ENCODE measurements at regions not wholly inside any gene's neighbourhood (a gene's known extent, or its start where the extent isn't known, plus 50 kb on each side); places are given as distances from the start of the nearest gene placed in this dataset.
"Not testable (repeated sequence)": the region's sequence is repeated elsewhere in the genome, so short reads cannot be mapped to it uniquely, and the experiment has no call there.

DNA sequence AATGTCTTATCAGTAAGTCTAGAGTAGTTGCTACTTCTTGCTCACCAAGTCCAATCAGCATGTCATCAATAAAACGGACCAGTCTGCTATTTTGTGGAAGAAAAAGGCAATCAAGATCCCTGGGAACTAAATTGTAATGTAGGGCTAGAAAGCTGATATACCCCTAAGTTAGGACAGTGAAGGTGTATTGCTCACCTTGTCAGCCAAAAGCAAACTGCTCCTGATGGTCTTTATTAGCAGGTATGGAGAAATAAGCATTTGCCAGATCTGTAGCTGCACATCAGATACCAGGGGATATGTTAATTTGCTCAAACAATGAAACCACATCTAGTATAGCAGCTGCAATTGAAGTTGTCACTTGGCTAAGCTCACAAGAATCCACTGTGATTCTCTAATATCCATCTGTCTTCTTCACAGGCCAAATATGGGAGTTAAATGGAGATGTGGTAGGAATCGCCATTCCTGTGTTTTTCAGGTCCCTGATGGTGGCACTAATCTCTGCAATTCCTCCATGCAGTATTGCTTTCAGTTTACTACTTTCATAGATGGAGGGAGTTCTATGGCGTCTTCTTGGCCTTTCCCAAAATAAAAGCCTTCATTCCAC, 75.0 kb downstream of the TMEM237 start:
- DNase-seq, result no peak

DNA sequence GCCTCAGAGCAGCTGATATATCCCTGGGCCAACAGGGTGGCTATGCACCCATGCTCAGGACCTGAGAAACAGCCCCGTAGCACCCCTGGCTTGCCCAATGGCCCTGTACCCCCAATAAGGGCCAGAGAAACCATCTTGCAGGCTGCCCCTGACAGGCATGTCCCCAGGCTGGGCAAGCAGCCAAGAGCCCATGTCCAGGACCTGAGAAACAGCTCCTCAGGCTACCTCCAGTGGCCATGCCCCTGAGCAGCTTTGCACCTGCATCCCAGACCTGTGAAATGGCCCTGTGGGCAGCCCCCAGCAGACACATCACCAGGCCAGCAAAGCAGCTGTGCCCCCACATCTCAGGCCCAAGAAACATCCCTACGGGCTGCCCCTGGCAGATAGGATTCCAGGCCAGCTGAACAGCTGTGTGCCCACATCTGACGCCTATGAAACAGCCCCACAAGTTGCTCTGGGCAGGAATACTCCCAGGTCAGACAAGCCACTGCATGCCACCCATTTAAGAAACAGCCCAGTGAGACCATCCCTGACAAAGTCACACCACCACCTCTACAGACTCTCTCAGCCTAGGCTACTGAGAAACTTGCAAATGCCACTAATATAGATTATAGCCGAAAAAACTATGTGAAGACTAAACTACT, 84.1 kb downstream of the TMEM237 start:
- DNase-seq, result no peak

DNA sequence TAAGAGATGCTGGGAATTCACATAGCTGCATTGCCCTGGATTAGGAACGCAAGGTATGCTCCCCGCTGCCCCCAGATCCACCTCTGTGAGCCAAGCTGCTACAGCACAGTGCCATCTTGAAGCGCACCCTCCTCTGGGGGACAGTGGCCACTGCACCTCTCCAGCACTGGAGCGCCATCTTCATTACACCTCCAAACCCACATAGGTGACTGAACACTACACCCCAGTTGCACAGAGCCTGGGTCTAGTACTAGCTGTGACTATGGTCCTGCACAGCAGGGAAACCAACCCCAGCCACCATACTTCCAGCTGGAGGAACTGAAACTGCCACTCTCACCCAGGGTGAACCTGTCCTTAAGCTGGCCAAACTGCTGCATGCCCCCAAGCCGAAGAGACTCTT, 84.6 kb downstream of the TMEM237 start:
- DNase-seq, result no peak

DNA sequence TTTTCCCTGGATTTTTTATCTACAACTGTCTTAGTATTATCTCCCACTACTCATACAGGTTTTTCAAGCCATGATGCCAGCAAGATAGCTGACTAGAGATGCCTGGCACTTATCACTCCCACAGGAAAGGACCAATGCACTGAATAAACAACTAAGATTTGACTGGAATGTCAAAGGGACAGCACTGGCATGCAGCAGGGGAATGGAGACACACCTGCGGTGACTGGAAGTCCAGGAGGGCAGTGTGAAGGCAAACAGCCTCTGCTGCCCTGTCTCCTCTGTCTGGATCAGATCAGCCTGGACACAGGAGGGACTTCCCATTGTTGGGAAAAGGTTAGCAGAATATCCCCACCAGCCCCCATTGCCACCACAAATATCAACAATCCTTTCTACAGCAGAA, 85.1 kb downstream of the TMEM237 start:
- DNase-seq, result peak in 1 of 2 experiments; percentile 10

DNA sequence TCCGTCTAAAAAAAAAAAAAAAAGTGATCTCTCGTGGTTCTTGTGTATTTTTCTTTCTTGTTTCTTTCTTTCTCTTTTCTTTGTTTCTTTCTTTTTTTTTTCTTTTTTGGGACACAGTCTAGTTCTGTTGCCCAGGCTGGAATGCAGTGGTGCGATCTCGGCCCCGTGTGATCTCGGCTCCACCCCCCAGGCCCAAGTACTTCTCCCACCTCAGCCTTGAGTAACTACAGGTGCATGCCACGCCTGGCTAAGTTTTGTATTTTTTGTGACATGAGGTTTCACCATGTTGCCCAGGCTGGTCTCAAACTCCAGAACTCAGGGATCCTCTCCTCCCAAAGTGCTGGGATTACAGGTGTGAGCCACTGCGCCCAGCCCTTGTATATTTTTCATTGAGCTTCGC, 91.4 kb downstream of the TMEM237 start:
- no peak for DNase-seq

DNA sequence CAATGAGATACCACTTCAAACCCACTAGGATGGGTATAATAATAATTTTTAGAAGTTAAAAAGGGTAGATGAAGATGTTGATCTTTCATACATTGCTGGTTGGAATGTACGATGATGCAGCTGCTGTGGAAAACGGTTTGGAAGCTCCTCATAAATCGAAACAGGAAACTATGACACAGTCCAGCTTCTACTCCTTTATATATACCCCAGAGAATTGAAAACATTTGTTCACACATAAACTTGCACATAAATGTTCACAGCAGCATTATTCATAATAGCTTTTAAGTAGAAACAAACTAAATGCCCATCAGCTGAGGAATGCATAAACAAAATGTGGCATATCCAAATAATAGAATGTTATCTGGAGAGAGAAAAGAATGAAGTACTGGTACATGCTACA, 95.0 kb downstream of the STRADB start:
- DNase-seq, result no peak

DNA sequence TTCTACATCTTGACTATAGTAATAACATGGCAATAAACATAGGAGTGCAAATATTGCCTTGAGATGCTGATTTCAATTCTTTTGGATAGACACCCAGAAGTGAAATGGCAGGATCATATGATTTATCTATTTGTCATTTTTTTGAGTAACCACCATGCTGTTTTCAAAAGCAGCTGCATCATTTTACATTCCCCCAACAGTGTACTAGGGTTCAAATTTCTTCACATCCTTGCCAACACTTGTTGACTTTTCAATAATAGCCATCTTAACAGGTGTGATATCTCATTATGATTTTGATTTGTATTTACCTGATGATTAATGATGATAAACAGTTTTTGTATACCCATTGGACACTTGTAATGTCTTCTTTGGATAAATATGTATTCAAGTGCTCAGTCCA, 90.8 kb downstream of the STRADB start:
- DNase-seq, result no peak

DNA sequence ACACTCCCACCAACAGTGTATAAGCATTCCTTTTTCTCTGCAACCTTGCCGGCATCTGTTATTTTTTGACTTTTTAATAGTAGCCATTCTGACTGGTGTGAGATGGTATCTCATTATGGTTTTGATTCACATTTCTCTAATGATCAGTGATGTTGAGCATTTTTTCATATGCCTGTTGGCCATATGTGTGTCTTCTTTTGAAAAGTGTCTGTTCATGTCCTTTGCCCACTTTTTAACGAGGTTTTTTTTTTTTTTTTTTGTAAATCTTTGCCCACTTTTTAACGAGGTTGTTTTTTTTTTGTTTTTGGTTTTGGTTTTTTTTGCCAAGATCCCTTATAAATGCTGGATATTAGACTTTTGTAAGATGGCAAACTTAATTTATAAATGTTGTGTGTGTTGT, 87.7 kb downstream of the STRADB start:
- not testable (repeated sequence) for DNase-seq

DNA sequence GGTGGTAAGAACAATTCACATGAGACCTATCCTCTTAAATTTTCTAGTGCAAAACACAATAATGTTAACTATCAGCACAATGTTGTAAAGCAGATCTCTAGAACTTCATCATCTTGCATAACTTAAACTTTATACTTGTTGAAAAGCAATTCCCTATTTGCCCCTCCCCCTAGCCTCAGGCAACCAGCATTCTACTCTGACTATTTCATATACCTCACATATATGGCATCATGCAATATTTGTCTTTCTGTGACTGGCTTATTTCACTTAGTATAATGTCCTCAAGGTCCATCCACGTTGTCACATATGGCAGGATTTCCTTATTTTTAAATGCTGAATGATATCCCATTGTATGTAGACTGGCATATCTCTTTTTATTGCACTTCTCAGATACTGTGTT, 86.5 kb downstream of the STRADB start:
- DNase-seq, result no peak

DNA sequence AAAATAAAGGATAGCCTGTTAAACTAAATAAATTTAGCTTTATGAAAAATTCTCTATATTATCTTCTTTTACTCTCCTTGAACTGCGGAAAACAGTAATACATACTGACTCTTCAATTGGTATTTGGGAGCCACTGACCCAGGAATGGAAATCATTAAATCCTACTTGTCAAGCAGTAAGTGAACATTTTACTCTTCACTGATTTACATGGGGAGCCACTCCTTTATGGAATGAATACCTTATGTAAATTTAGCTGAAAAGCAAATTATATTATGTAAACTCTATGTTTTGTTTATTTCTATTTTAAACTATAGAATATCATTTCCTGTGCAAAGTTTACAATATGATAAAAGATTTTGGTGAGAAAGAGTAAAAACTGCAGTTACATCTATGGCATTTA, 85.2 kb downstream of the STRADB start:
- DNase-seq, result peak in 1 of 2 experiments; percentile 9

DNA sequence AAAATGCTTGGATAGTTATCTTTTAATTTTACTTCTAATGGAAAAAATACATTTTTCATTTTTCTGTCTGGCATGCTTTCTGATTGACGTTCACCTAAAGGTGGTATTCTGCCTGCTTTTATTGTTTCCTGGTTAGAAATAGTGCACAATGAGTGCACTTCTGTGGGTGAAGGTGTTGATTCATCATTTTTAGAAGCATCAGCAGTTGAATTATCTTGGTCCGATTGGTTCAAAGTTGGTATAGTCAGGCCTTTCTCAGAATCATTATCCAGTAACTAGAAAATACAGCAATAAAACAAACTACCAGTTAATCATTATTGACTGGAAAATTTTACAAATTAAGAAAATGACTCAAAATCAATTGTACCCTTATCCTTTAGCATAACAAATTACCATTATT, 84.5 kb downstream of the STRADB start:
- DNase-seq, result no peak

DNA sequence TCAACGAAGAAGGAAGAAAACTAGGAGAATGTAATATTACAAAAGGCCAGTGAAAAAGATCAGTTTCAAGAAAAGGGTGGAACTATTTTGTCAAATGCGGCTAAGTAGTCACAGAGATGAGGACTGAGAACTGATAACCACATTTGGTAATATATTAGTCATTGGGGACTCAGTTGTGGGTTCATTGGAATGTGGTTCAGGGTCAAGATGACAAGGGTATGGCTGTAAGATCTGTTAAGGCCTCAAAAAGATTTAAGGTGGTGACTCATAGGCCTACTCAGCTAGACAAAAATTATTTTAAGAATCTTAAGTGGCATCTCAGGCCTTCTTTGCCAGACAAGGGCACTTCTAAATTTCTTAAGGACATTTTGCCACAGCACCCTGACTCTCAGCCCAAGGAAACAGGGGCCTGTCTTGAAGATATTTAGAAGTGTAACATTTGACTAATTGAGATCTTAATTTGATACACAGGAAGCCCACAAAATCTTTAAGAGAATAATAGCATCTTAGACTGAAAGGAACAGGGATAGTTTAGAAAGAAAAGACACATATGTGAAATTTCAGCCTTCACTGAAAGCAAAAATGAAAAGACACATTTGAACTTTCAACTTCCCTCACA, 81.3 kb downstream of the STRADB start:
- no peak for DNase-seq

All from NCI-H526 (cell line).